HCT116 (cell line): ENCODE measurements at regions not wholly inside any gene's neighbourhood (a gene's known extent, or its start where the extent isn't known, plus 50 kb on each side); places are given as distances from the start of the nearest gene placed in this dataset.

Source experiments
- ATAC-seq: fragments of 200-7000 bp; cut with Tn5 transposase; 2 replicates; pipeline ENCODE4 v1.9.1; 2020; ENCODE audit warnings: mild to moderate bottlenecking, moderate library complexity
- BruUV-seq: library from RNA; stranded (reverse); fragments of 400-500 nt; replicated peaks from 2 replicates; lab custom pipeline; 2021; lab: Mats Ljungman, UMichigan
- CTCF ChIA-PET: fragments of 300-600 bp; sonication (Branson Sonifier 250); formaldehyde crosslinking; loops from one replicate; lab custom pipeline; 2021; ENCODE audit warnings: antibody characterized with exemption; lab: Charles Lee
- POLR2A ChIA-PET: fragments of 300-600, 350-600 bp; sonication (Branson Sonifier 250); formaldehyde crosslinking; loops from one replicate; lab custom pipeline; 2021; ENCODE audit warnings: antibody characterized with exemption; lab: Charles Lee
- RAD21 ChIA-PET, 2 experiments: fragments of 300-600 bp; sonication (Branson Sonifier 250); formaldehyde crosslinking; loops; one replicate each; lab custom pipeline; 2023; ENCODE audit warnings: low total read pairs in 2 of 2; ENCODE audit not compliant: uncharacterized antibody in 2 of 2, unreplicated experiment in 2 of 2, low non-redundant PET in 1 of 2; lab: Charles Lee
- DNase-seq: peaks from one replicate; pipeline ENCODE4 v3.0.0-alpha.2; 2010; ENCODE audit warnings: low read depth, low spot score
- H2AFZ ChIP-seq: fragments of 200-600 bp; shearing (Covaris generic), sonication (generic); 2 replicates; pipeline ENCODE4 v1.6.1; 2017; ENCODE audit warnings: low read depth, mixed run types, mixed read lengths, antibody characterized with exemption, low read length; ENCODE audit not compliant: poor library complexity, severe bottlenecking
- H3K27ac ChIP-seq: 2 replicates; pipeline ENCODE4 v1.5.1; 2012; ENCODE audit warnings: low read depth, low read length
- H3K27me3 ChIP-seq: fragments of 200-600 bp; sonication (generic); 2 replicates; pipeline ENCODE4 v1.6.1; 2016; ENCODE audit warnings: mixed run types, low read length, mixed read lengths; ENCODE audit not compliant: insufficient read depth
- H3K36me3 ChIP-seq, 2 experiments: fragments of 200-500 bp in 1 of 2; fragments of 200-600 bp in 1 of 2; sonication (Bioruptor generic) in 1 of 2; sonication (generic) in 1 of 2; 2 replicates each; pipeline versions ENCODE4 v1.5.1 to v1.6.1; 2014 to 2016; ENCODE audit warnings: low read length in 2 of 2, inconsistent platforms in 1 of 2, mixed read lengths in 1 of 2, mixed run types in 1 of 2; ENCODE audit not compliant: insufficient read depth in 2 of 2, control insufficient read depth in 1 of 2
- H3K4me1 ChIP-seq, 2 experiments: fragments of 200-600 bp in 1 of 2; sonication (generic) in 1 of 2; 2 replicates each; pipeline versions ENCODE4 v1.5.1 to v1.6.1; 2012 to 2017; ENCODE audit warnings: low read length in 2 of 2, inconsistent platforms in 1 of 2, mild to moderate bottlenecking in 1 of 2, mixed read lengths in 1 of 2, mixed run types in 1 of 2, moderate library complexity in 1 of 2; ENCODE audit not compliant: insufficient read depth in 2 of 2, control insufficient read depth in 1 of 2
- H3K4me2 ChIP-seq: fragments of 200-600 bp; sonication (generic); 2 replicates; pipeline ENCODE4 v1.6.1; 2017; ENCODE audit warnings: mixed run types, low read length, mixed read lengths
- H3K4me3 ChIP-seq, 2 experiments: fragments of 200-600 bp in 1 of 2; sonication (generic) in 1 of 2; replicated peaks in 1 of 2; 2 replicates each; pipeline ENCODE4 v1.5.1; 2011 to 2016; ENCODE audit warnings: low read length in 2 of 2, control low read depth in 1 of 2, low read depth in 1 of 2, mild to moderate bottlenecking in 1 of 2, mixed read lengths in 1 of 2, mixed run types in 1 of 2
- H3K79me2 ChIP-seq: fragments of 200-600 bp; sonication (generic); 2 replicates; pipeline ENCODE4 v1.6.1; 2017; ENCODE audit warnings: mild to moderate bottlenecking, mixed run types, low read length, moderate library complexity, mixed read lengths; ENCODE audit not compliant: insufficient read depth
- H3K9ac ChIP-seq: fragments of 200-600 bp; sonication (generic); 2 replicates; pipeline ENCODE4 v1.6.1; 2016; ENCODE audit warnings: low read length, mixed read lengths
- H3K9me2 ChIP-seq: fragments of 200-600 bp; sonication (generic), shearing (Covaris generic); 2 replicates; pipeline ENCODE4 v1.6.1; 2017; ENCODE audit warnings: mixed run types, mild to moderate bottlenecking, moderate library complexity; ENCODE audit not compliant: insufficient read depth
- H3K9me3 ChIP-seq, 2 experiments: fragments of 200-500 bp in 1 of 2; fragments of 200-600 bp in 1 of 2; sonication (Bioruptor generic) in 1 of 2; sonication (generic) in 1 of 2; 2 replicates each; pipeline ENCODE4 v1.6.1; 2014 to 2017; ENCODE audit warnings: low read length in 2 of 2, mixed read lengths in 2 of 2, inconsistent platforms in 1 of 2, low read depth in 1 of 2, mild to moderate bottlenecking in 1 of 2, mixed run types in 1 of 2, moderate library complexity in 1 of 2; ENCODE audit not compliant: control insufficient read depth in 1 of 2, insufficient read depth in 1 of 2
- H4K20me1 ChIP-seq: fragments of 200-600 bp; sonication (generic), shearing (Covaris generic); 2 replicates; pipeline ENCODE4 v1.6.1; 2017; ENCODE audit warnings: mixed run types, mild to moderate bottlenecking, moderate library complexity; ENCODE audit not compliant: insufficient read depth
- CEBPB ChIP-seq: IDR thresholded peaks from 2 replicates; pipeline ENCODE4 v1.6.1; 2012; ENCODE audit warnings: low read depth
- EGR1 ChIP-seq: IDR thresholded peaks from 2 replicates; pipeline ENCODE4 v1.6.1; 2012; ENCODE audit warnings: low read depth
- EZH2 ChIP-seq: fragments of 200-600 bp; sonication (generic); IDR thresholded peaks from 2 replicates; pipeline ENCODE4 v1.6.1; 2017; ENCODE audit warnings: antibody characterized with exemption, mixed run types
- JUND ChIP-seq: IDR thresholded peaks from 2 replicates; pipeline ENCODE4 v1.6.1; 2012
- ZNF274 ChIP-seq: fragments of 200-500 bp; sonication (Bioruptor generic); IDR thresholded peaks from 2 replicates; pipeline ENCODE4 v1.6.1; 2014; ENCODE audit warnings: mild to moderate bottlenecking, low read depth, low read length, inconsistent platforms
- intact Hi-C: fragments of 100-400 bp; cut with micrococcal nuclease; formaldehyde crosslinking; loops from 2 replicates; pipeline ENCODE4 v1.10.0; 2022
- TF ChIP-seq, protein P1 (sequence below): IDR thresholded peaks from 2 replicates; pipeline ENCODE4 v1.6.1; 2011; ENCODE audit warnings: mild to moderate bottlenecking, low read length, moderate library complexity; ENCODE audit not compliant: insufficient replicate concordance; ENCODE audit errors: extremely low read depth
- TF ChIP-seq, protein P2 (sequence below), 3 experiments: fragments of 200-600 bp in 1 of 3; sonication (generic) in 1 of 3; IDR thresholded peaks in 2 of 3; conservative IDR thresholded peaks in 1 of 3; 2 replicates each; pipeline ENCODE4 v1.5.1; 2012 to 2017; ENCODE audit warnings: low read depth in 2 of 3, low read length in 2 of 3, antibody characterized with exemption in 1 of 3, borderline replicate concordance in 1 of 3, control low read depth in 1 of 3, mild to moderate bottlenecking in 1 of 3, mixed read lengths in 1 of 3, mixed run types in 1 of 3, moderate library complexity in 1 of 3; ENCODE audit not compliant: insufficient read depth in 1 of 3

DNA sequence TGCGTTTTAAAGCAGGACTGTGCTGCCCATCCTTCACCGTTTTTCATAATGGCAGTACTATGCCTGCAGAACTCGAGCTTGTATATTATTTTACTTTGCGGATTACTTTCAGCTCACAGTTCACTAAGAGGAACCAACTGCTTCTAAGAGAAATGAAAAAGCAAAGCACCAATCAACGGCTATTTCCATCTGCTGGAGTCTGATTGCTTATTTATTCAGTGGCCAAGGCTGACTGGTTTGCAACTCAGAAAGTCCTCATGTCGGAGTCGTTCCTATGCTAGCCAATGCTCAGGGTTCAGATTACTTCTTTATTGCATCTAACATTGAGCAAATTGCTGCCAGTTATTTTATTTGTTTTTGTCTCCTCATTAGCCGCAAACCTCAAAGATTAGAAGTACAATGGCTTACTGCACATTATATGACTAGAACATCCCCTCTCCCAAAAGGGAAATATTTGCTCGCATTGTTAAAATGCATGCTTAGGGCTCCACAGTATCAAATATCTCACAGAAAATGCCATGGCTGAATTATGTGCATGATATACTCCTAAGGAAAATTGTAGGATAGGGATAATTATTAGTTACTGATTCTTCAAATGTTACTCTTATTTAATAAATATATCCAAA lies 1628.2 kb upstream of the ADGRL3 start:
- Histone ChIP-seq H3K4me3 (no peak overlapping the region), H3K4me2 (no peak overlapping the region), H3K4me1 (no peaks in the 10 kb centered on the region), H3K79me2 (no peaks in the 10 kb centered on the region), H3K36me3 (no peaks in the 10 kb centered on the region), H2AFZ (no peak overlapping the region), H3K9me2 (no peaks in the 10 kb centered on the region), H3K27ac (no peak overlapping the region), H3K9ac (no peak overlapping the region), H3K27me3 (no peaks in the 10 kb centered on the region), H3K9me3 (peaks cover 12 to 13% of the 10 kb centered on the region in 2 experiments; a peak in 2 of 4 replicates), H4K20me1 (no peaks in the 10 kb centered on the region)
- no peak for ATAC-seq
- TF ChIP-seq EZH2 = no peak
- no peak for TF ChIP-seq CEBPB
- TF ChIP-seq, protein P1, sequence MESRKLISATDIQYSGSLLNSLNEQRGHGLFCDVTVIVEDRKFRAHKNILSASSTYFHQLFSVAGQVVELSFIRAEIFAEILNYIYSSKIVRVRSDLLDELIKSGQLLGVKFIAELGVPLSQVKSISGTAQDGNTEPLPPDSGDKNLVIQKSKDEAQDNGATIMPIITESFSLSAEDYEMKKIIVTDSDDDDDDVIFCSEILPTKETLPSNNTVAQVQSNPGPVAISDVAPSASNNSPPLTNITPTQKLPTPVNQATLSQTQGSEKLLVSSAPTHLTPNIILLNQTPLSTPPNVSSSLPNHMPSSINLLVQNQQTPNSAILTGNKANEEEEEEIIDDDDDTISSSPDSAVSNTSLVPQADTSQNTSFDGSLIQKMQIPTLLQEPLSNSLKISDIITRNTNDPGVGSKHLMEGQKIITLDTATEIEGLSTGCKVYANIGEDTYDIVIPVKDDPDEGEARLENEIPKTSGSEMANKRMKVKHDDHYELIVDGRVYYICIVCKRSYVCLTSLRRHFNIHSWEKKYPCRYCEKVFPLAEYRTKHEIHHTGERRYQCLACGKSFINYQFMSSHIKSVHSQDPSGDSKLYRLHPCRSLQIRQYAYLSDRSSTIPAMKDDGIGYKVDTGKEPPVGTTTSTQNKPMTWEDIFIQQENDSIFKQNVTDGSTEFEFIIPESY = no peak
- TF ChIP-seq ZNF274 = no peak
- TF ChIP-seq EGR1 = no peak
- TF ChIP-seq, protein P2, sequence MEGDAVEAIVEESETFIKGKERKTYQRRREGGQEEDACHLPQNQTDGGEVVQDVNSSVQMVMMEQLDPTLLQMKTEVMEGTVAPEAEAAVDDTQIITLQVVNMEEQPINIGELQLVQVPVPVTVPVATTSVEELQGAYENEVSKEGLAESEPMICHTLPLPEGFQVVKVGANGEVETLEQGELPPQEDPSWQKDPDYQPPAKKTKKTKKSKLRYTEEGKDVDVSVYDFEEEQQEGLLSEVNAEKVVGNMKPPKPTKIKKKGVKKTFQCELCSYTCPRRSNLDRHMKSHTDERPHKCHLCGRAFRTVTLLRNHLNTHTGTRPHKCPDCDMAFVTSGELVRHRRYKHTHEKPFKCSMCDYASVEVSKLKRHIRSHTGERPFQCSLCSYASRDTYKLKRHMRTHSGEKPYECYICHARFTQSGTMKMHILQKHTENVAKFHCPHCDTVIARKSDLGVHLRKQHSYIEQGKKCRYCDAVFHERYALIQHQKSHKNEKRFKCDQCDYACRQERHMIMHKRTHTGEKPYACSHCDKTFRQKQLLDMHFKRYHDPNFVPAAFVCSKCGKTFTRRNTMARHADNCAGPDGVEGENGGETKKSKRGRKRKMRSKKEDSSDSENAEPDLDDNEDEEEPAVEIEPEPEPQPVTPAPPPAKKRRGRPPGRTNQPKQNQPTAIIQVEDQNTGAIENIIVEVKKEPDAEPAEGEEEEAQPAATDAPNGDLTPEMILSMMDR (IDR thresholded peaks at IDR 0.05 in 2 of 3, conservative IDR thresholded peaks at IDR 0.05 in 1 of 3; ENCODE audit: borderline replicate concordance in 1 of 3, insufficient read depth in 1 of 3, low read depth in 2 of 3, low read length in 2 of 3) = no peak
- TF ChIP-seq JUND = no peak
- ChIA-PET POLR2A (no interaction called here), CTCF (no interaction called here), RAD21 (interaction anchor here in 1 of 2 experiments (0.6 kb wide), 1 partner anchor 1882 kb away, joined by 3 read pairs; no protein-coding TSS in a partner anchor)
- intact Hi-C loops = no loop called here
- no TSS peak for BruUV-seq
- DNase-seq = no peak
